ENCODE measurements at regions not wholly inside any gene's neighbourhood (a gene's known extent, or its start where the extent isn't known, plus 50 kb on each side); places are given as distances from the start of the nearest gene placed in this dataset.
"Not testable (repeated sequence)": the region's sequence is repeated elsewhere in the genome, so short reads cannot be mapped to it uniquely, and the experiment has no call there.

DNA sequence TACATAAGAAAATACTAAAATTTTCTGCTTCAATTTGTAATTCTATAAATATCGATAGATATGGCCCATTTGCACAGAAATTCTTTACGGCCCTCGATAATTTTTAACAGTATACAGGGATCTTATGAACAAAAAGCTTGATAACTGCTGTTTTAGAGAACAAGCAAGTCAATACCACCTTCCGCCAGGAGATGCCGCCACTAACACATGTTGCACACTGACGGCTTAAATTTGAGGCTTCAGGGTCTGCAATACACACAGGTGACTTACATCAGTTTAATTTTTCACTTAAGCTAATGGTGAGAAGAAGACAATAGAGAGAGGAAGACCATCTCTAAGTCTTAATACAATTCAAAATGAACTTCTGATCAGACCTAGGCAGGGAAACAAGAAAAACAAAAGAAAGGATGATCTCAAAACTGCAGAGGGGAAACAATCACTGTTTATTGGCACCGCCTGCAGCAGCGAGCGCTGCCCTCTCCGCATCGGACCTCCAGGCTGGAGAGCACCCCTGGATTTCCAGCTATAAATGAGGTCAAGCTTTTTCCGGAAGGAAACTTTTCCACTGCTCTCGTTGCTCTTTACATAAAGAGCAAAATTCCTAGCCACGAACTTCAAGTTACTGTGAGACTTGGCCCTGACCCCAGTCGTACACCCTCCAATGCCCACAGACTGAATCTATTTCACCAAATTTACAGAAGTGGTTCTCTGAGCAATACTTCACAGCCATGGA lies 53.9 kb downstream of the OTOR start:
- DNase-seq (ENCODE audit: low read depth in 3 of 3), result peak; percentile 9 to 41 (median 30)

DNA sequence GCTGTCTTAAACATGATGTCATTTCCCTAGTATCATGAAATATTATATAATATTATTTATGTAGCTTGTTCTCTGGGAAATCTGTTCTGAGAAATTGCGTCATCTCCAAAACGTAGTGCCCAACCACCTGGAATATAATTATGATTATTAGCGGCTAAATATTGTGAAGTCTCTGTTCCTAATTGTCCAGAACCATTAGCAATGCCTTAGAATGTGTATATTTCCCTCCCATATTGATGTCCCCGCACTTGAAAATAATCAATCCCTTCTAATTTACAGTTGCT lies 54.4 kb downstream of the OTOR start:
- DNase-seq (ENCODE audit: low read depth in 3 of 3), result no peak

DNA sequence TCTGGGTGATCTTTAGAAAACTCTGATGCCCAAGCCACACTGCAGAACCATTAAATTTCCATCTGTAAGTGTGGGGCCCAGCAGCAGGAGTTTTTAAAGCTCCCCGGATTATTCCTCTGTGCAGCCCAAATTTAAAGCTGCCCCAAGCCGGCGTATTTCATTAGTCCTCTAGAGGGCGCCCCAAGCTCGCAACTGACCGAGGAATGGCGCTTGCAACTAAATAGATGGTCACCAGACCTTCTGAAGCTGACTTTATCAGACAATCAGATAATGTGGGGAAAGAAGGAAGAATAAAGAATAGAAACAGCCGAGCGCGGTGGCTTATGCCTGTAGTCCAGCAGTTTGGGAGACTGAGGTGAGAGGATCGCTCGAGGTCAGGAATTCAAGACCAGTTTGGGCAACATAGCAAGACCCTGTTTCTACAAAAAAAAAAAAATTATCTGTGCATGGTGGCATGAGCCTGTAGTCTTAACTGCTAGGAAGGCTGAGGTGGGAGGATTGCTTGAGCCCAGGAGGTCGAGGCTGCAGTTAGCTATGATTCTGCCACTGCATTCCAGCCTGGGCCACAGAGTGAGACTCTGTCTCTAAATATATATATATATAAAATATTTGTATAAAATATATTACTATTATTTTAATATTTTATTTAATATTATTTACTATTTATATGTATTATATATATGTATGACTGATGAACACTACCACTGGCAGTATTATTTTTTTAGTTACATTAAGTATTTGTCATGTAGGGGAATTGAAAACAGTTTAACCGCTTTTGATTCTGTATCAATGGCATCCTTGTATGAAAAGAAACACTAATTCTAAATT lies 56.0 kb downstream of the OTOR start:
- peak in 2 of 3 donors; percentile 16 to 40 for DNase-seq (ENCODE audit: low read depth in 3 of 3)

DNA sequence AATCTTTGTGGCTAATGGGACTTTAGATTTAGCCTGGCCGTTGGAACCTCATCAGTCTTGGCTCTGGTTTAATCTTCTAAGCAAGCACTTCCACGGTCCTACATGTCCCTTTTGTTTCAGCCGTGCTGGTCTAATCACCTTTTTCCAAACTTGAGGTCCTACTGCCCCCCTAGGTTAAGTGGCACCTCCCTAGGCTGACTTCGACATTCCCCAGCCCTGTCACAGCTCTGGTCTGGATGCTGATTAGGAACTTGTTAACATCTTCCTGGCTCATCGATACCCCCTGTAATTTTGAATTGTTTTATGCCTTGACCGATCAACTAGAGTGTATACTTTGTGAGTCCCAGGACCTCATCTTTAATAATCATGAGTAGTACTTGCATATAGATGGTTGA lies 56.6 kb downstream of the OTOR start:
- no peak for DNase-seq (ENCODE audit: low read depth in 3 of 3)

DNA sequence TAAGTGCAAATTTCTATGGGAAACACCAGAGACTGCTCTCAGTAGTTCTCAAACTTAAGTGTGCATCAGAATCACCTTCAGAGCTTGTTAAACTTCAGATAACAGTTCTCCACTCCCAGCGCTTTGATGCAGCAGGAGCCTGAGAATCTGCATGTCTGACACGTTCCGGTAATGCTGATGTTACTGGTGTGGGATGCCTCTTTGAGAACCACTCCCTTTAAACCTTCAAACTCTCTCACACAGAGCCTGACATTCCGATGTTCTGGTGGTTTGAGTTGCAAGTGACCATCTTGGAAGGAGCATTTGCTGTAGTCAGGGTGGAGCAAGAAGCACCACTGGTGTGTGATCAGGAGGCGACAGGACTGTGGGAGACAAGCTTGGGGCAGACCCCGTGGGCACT lies 57.9 kb downstream of the OTOR start:
- DNase-seq (ENCODE audit: low read depth in 3 of 3), result no peak

DNA sequence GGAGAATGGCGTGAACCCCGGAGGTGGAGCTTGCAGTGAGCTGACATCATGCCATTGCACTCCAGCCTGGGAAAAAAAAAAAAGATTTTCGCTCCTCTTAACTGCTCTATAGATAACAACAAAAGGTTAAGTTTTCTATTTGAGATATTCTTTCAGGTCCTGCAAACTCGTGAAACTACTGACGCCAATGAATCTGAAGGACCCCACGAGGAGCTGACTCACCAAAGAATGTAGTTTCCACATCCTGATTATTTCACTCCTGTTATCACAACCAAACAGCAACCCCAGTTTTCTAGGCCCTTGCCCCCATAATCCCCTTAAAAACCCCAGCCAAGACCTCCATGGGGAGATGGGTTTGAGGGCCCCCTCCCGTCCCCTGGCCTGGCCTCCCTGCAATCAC lies 58.7 kb downstream of the OTOR start:
- no peak for DNase-seq (ENCODE audit: low read depth in 3 of 3)

DNA sequence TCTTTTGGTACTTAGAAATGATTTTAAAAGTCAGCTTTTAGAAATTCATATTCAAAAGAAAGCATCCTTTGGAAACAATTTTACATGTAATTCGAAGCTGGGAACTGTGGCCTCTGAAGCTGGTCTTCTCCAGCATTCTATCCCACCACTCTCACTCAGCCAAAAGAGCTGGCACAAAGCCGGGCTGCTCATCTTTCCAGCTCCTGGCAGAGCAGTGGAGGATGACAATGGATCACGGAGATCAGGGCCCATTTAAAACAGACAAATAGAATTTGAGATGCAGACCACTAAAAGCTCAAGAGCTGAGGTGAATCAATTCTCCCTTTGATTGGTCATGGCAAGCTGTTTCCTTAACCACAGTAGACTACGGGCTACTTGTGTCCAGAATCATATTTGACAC lies 60.6 kb downstream of the OTOR start:
- no peak for DNase-seq (ENCODE audit: low read depth in 3 of 3)

DNA sequence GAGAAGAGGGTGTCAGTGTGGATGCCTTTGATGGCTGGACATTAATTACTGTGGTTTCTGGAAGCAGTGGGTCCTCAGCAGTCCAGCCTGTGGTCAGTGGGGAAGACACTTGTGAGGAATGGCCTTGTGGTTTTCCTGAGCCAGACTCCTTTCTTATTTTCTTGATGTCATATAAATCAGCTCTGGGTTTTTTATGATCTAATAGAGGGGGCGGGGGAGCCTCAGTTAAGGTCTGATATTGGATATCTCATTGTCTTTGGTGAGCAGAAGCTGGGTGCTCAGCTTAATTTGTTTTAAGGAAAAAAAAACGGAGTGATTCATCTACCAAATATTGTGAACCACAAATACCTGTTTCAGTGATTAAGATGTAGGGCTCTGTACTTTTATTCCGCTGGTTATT lies 62.1 kb downstream of the OTOR start:
- no peak for DNase-seq (ENCODE audit: low read depth in 3 of 3)

DNA sequence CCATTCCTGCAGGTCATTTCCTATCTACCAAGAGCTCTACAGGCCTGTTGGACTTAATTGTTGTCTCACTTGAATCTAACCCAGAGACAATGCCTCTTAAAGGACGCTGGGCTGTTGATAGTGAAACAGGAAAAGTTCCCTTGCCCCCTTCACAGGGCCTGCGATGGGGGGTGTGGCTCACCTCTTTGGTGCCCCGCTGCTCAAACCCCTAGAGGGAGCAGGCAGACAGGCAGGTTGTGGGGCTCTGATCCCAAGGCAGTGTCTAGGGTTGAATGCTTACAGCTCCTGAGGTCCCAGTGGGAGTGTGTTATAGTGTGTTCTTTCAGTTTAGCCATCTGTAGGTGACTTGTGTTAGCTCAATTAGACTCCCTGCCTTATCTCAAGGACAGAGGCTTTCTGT lies 68.0 kb downstream of the OTOR start:
- DNase-seq (ENCODE audit: low read depth in 3 of 3), result no peak

DNA sequence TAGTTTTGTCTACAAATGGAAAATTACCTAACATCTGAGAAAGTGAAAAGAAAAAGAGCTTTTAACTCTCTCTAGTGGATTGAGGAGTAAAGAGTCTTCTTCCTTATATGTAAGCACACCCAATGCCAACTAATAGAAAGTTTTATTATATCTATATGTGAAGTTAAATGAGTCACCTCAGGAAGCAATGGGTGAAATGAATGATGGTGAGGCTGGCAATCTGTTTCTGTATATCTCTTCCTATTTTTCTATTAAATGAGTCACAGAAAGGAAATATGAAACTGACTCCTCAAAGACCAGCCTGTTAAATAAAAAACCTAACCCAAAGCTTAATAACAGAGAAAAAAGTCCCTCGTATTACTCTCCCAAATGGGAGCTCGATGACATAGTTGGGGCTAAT lies 71.3 kb downstream of the OTOR start:
- DNase-seq (ENCODE audit: low read depth in 3 of 3), result no peak

DNA sequence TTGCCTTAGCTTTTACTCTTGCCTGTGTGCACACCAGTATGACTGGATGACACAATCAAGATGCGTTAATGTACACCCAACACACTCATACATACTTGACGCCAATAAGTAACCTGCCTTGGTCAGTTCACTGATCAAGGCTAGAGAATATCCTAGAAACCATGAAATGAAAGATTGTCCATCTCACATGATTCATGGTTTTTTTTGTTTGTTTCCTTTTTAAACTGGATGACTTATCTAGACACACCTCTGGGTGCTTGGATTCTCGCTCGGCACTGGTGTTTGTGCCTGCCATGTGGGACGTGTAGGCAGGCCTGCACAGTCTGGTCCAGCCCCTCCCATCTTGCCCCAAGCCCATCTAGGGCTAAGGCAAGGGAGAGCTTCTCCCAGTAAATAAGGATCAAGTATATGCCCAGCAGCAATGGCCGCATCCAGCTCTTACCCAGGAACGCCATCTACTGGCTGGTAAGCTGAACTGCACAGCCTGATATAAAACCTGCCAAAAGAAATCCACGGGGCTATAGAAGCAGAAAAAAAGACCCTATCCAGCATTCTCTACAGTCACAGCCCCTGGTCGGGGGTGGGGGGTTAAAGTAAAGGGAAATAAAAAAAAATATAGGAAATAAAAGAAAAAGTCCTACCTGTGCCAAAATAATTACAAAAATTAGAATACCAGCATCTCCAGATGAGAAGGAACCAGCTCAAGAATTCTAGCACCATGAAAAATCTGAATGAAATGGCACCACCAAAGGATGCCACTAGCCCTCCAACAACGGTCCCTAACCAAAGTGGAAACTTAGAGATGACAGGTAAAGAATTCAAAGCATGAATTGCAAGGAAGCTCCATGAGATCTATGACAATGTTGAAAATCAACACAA lies 73.3 kb downstream of the OTOR start:
- DNase-seq (ENCODE audit: low read depth in 3 of 3), result peak in 1 of 3 donors; percentile 2

DNA sequence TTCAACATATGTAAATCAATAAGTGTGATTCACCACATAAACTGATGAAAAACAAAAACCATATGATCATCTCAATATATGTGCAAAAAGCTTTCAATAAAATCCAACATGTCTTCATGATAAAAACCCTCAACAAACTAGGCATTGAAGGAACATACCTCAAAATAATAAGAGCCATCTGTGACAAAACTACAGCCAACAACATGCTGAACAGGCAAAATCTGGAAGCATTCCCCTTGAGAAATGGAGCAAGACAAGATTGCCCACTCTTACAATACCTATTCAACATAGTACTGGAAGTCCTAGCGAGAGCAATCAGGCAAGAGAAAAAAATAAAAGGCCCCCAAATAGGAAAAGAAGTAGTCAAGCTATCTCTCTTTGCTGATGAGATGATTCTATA lies 76.5 kb downstream of the OTOR start:
- no peak for DNase-seq (ENCODE audit: low read depth in 3 of 3)

DNA sequence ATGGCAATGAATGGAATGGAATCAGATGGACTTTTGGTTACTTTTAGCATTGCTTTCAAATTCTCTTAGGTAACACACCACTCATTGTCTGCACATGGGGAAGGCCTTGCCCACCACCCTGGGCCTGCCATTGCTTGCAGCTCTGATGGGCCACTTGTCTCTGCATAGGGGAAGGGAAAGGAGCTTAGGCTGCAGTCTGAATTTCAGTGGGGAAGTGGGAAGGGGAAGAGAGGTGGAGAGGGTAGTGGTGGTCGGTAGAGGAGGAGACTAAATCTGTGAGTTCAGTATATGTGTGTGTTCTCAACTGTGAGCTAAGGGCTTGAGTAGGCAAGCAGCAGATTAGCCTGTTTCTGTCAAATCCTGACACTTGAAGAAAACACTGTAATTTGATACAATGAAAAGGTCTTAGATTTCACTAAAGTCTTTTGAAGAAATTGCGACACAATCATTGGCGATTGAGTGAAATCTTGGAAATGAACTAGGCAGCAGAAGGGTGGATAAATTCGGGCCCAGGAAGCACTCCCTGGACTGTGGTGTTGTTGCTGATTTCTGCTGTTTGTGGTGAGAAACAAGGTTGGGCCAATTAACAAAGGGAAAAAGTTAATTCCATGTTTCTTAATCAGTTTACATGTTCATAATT lies 80.6 kb downstream of the OTOR start:
- no peak for DNase-seq (ENCODE audit: low read depth in 3 of 3)

DNA sequence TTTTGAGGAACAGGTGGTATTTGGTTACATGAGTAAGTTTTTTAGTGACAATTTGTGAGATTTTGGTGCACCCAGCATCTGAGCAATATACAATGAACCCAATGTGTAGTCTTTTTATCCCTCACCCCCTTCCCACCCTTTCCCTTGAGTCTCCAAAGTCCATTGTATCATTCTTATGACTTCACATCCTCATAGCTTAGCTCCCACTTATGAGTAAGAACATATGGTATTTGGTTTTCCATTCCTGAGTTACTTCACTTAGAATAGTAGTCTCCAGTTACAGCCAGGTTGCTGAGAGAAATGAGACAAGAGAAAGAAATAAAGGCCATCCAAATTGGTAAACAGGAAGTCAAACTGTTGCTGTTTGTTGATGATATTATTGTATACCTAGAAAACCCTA lies 87.5 kb downstream of the OTOR start:
- not testable (repeated sequence) for DNase-seq (ENCODE audit: low read depth in 3 of 3)

DNA sequence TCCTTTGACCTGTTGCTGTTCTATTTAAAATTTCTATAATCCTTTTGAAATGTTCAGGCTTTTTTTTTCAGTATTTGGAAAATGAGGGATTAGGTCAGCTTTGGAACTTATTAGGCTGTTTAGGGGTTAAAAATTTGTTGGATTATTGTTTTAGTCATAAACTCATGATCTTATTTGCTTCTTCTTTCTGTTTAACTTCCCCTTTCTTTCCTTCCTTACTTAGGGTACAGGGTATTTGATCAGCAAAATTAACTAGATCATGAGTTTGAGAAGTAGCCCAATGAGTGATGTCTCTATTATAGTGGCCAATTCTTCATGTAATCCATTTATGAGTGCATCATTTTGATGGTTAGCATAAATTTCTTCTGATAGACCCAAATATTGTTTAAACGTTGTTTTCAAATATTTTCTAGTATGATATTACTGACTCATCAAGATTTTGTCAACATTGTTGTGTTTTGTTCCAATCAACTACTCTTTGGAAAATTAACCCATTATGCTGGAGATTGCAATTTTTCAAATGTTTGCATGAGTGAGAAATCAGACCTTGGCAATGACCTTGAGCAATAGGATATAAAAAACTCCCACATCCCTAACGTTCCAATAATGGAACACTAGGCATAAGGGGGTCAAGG lies 94.4 kb downstream of the OTOR start:
- DNase-seq (ENCODE audit: low read depth in 3 of 3), result no peak

DNA sequence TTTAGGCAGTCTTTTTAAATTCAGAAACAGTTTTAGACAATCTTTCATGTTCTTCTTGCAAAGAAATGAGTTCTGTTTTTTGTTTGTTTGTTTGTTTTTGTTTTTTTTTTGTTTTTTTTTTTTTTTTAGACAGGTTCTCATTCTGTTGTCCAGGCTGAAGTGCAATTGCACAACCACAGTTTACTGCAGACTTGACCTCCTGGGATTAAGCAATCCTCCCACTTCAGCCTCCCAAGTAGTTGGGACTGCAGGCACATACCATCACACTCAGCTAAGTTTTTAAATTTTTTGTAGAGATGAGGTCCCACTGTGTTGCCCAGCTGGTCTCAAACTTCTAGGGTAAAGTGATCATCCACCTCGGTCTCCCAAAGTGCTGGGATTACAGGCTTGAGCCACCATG lies 96.2 kb downstream of the OTOR start:
- DNase-seq (ENCODE audit: low read depth in 3 of 3), result no peak

DNA sequence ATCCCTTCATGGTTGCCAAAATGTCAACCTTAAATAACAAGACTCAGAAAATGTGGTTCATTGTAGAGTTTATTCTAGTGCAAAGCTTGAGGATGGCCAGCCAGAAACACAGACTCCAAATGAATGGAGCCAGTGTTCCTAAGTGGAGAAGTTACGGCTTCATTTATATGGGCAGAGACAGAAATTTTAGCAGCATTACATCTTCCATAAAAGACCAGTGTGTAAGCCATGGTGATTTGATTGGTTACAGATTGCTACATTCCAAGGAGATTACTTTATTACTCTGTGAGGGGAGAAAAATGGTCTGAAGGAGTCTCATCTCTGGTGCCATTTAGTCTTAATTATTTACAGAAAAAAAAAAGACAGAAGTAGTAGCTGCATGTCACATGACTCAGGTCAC lies 97.8 kb downstream of the OTOR start:
- DNase-seq (ENCODE audit: low read depth in 3 of 3), result no peak

DNA sequence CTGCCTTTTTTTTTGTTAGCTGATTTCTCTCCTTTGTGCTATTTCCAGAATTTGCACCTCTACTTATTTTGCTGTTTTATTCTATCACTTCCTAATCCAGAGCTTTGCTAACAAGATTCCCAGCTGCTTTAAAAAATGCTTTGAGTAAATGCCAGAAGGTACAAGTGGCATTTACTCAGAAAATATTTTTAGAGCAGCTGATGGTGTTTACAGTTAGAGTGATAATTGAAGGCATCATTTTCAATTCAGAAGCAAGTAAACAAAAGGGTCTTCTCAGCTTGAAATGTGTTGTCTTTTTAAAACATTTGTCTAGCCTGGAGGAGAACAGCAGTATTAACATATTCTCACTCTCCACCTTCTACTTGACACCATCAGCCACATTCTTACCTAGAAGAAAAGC lies 99.9 kb downstream of the OTOR start:
- DNase-seq (ENCODE audit: low read depth in 3 of 3), result no peak

DNA sequence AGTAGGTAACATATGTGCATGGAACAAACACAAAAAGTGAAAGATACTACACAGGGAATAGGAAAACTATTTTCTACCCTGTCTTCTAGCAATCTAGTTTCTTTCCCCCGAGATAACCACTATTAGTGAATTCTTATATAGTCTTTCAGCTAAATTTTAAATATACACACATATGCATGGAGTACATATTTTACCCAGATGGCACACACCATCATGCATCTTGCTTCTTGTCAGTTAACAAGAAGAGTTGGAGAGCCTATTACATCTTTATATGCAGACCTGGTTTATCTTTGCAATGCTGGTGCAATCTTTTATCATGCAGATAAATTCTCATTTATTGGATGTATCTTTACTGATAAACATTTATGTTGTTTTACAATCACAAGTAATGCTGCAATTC lies 100.4 kb downstream of the OTOR start:
- DNase-seq (ENCODE audit: low read depth in 3 of 3), result no peak

DNA sequence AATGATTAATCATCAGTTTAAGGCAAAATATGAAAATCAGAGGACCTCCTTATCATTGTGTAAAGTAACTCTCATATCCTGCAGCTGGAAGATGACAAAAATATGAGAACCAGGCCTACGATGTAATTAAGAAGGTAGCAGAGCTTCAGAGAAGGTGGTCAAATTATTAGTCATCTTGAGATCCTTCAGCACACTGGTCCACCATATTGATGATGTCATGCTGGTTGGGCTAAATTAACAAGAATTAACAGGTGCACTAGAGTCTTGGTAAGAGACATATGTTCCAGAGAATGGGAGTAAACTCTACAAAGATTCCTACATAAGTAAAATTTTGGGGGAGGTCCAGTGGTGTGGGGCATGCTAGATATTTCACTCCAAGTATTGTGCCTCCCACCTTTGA lies 112.8 kb downstream of the OTOR start:
- DNase-seq (ENCODE audit: low read depth in 3 of 3), result no peak

DNA sequence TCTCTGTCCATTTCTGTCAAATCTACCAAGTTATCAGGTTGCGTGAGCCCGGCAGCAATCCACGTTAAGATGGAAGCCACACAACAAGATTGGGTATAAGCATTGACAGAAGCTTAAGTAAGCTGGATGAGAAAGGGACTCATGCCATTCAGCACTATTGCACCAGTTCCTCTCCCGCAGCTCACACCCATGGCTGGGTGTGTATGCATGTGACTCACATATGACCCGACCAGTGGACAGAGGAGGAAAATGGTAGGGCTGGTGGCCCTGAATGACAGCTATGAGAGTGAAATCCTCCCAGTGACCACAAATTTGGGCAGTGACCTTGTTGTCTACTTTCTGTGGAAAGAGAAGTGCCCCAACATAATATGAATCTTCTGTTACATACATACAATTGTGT lies 113.5 kb downstream of the OTOR start:
- DNase-seq (ENCODE audit: low read depth in 3 of 3), result no peak

DNA sequence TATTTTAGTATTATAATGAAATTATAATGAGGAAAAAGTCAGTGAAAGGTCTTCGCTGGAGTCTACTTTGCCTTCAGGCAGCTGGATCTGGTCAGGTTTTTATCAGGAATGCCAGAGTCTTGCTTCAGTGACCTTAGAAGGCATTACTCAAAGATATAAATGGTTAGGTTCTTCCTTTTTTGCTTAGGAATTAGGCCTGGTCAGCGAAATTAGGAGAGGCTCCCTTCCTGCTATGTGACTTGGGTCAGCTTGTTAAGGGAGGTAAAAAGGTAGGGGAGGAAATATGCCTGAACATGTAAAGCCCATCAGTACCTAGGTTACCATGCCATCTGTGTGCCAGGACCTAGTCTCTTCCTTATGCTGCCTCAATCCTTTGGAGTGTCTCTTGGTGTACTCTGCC lies 115.1 kb downstream of the OTOR start:
- DNase-seq (ENCODE audit: low read depth in 3 of 3), result no peak
